ENCODE measurements at regions not wholly inside any gene's neighbourhood (a gene's known extent, or its start where the extent isn't known, plus 50 kb on each side); places are given as distances from the start of the nearest gene placed in this dataset.

DNA sequence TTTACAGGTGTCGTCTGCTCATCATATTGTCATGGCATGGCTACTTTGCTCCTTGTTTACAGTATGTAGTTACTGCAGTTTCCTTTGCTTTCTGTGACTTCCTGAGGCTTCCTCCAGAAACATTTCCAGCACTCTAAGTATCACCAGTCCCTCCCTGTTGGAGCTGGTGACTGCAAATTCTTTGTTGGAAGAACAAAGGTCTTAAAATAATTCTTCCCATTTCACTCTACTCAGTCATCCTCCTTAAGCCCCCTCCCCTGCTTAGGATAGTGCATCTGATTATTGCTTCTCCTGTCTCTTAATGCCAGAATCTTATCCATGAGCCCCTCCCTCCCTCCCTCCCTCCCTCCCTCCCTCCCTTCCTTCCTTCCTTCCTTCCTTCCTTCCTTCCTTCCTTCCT lies 72.0 kb downstream of the C3orf38 start:
- Histone ChIP-seq H2AFZ (ENCODE audit: low read depth, low read length) (no peak overlapping the region), H3K36me3 (replicated peaks; ENCODE audit: low read depth, low read length) (no peaks in the 10 kb centered on the region), H3K79me2 (ENCODE audit: low read length) (no peaks in the 10 kb centered on the region), H3K27me3 (ENCODE audit: low read depth, low read length) (no peaks in the 10 kb centered on the region), H3K4me3 (ENCODE audit: low read length) (no peak overlapping the region), H3K9ac (ENCODE audit: low read length) (no peak overlapping the region), H3K4me1 (ENCODE audit: low read length) (peaks cover 6% of the 10 kb centered on the region), H3K27ac (ENCODE audit: low read length) (no peak overlapping the region), H4K20me1 (ENCODE audit: insufficient read depth, low read length) (no peaks in the 10 kb centered on the region), H3K4me2 (ENCODE audit: low read length) (no peak overlapping the region), H3K9me3 (ENCODE audit: insufficient read depth, low read length) (no peaks in the 10 kb centered on the region)
- TF ChIP-seq CTCF (IDR thresholded peaks at IDR 0.05; ENCODE audit: low read depth, low read length): no peak
- no peak for TF ChIP-seq EZH2phosphoT487 (IDR thresholded peaks at IDR 0.05; ENCODE audit: low read depth)

DNA sequence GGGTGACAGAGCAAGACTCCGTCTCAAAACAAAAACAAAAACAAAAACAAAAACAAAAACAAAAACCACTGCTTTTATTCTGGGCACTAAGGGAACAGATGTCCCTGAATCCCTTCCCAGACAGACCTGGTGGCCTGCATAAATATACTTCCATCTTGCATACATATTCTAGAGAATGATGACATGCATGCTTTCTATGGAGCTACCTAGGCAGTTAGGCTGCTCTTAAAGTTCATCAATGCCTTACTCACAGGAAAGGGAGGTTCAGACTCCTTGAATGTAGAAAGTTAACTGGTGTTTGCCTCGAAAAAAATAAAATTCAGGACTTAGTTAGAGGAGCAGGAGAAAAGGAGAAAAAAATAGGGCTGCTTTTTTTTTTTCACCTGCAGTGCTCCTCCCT lies 72.6 kb downstream of the C3orf38 start:
- Histone ChIP-seq H4K20me1 (ENCODE audit: insufficient read depth, low read length) (no peaks in the 10 kb centered on the region), H3K4me2 (ENCODE audit: low read length) (no peak overlapping the region), H2AFZ (ENCODE audit: low read depth, low read length) (no peak overlapping the region), H3K4me1 (ENCODE audit: low read length) (peaks cover 6% of the 10 kb centered on the region), H3K27ac (ENCODE audit: low read length) (no peak overlapping the region), H3K36me3 (replicated peaks; ENCODE audit: low read depth, low read length) (no peaks in the 10 kb centered on the region), H3K4me3 (ENCODE audit: low read length) (no peak overlapping the region), H3K27me3 (ENCODE audit: low read depth, low read length) (no peaks in the 10 kb centered on the region), H3K79me2 (ENCODE audit: low read length) (no peaks in the 10 kb centered on the region), H3K9me3 (ENCODE audit: insufficient read depth, low read length) (no peaks in the 10 kb centered on the region), H3K9ac (ENCODE audit: low read length) (no peak overlapping the region)
- no peak for TF ChIP-seq CTCF (IDR thresholded peaks at IDR 0.05; ENCODE audit: low read depth, low read length)
- no peak for TF ChIP-seq EZH2phosphoT487 (IDR thresholded peaks at IDR 0.05; ENCODE audit: low read depth)

- no peak for TF ChIP-seq CTCF (IDR thresholded peaks at IDR 0.05; ENCODE audit: low read depth, low read length)
- no peak for TF ChIP-seq EZH2phosphoT487 (IDR thresholded peaks at IDR 0.05; ENCODE audit: low read depth)
- Histone ChIP-seq H3K27me3 (ENCODE audit: low read depth, low read length) (no peaks in the 10 kb centered on the region), H3K4me1 (ENCODE audit: low read length) (no peaks in the 10 kb centered on the region)
Observed at GRCh38 chr3:88225326-88226008, 75.7 kb downstream of the C3orf38 start.

DNA sequence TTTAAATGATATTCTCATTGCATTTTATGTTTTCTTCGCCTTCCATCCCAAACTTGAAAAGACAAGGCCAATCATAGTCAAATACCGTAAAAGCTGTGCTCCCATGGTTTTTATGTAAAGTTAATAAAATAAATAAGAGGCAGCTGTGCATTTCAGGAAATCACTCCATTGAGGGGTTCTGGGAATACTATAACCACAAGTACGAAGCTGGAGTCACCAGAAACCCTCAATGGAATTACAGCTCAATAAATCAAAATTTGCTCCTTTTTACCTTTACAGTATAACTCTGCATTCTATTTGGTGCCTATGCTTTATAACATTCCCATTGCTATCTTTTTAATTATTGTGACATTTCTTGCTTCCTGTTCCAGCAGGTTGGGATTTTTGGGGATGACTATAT lies 77.2 kb downstream of the C3orf38 start:
- TF ChIP-seq CTCF (IDR thresholded peaks at IDR 0.05; ENCODE audit: low read depth, low read length): no peak
- no peak for TF ChIP-seq EZH2phosphoT487 (IDR thresholded peaks at IDR 0.05; ENCODE audit: low read depth)
- no peaks in the 10 kb centered on the region for H4K20me1 ChIP-seq (ENCODE audit: insufficient read depth, low read length)
- H3K9me3 ChIP-seq (ENCODE audit: insufficient read depth, low read length): no peaks in the 10 kb centered on the region
- H3K27ac ChIP-seq (ENCODE audit: low read length): no peak overlapping the region
- no peak overlapping the region for H3K4me3 ChIP-seq (ENCODE audit: low read length)
- H3K36me3 ChIP-seq (replicated peaks; ENCODE audit: low read depth, low read length): no peaks in the 10 kb centered on the region
- H3K79me2 ChIP-seq (ENCODE audit: low read length): no peaks in the 10 kb centered on the region
- H3K4me1 ChIP-seq (ENCODE audit: low read length): no peaks in the 10 kb centered on the region; the same call in 1 of the 2 replicates
- no peak overlapping the region for H2AFZ ChIP-seq (ENCODE audit: low read depth, low read length)
- no peak overlapping the region for H3K9ac ChIP-seq (ENCODE audit: low read length)
- no peaks in the 10 kb centered on the region for H3K27me3 ChIP-seq (ENCODE audit: low read depth, low read length)
- no peak overlapping the region for H3K4me2 ChIP-seq (ENCODE audit: low read length)

More at GRCh38 chr3:88225326-88226008, 75.7 kb downstream of the C3orf38 start:
- Histone ChIP-seq H2AFZ (ENCODE audit: low read depth, low read length) (no peak overlapping the region), H4K20me1 (ENCODE audit: insufficient read depth, low read length) (no peaks in the 10 kb centered on the region), H3K9ac (ENCODE audit: low read length) (no peak overlapping the region), H3K9me3 (ENCODE audit: insufficient read depth, low read length) (no peaks in the 10 kb centered on the region), H3K36me3 (replicated peaks; ENCODE audit: low read depth, low read length) (no peaks in the 10 kb centered on the region), H3K4me2 (ENCODE audit: low read length) (no peak overlapping the region), H3K4me3 (ENCODE audit: low read length) (no peak overlapping the region), H3K27ac (ENCODE audit: low read length) (no peak overlapping the region), H3K79me2 (ENCODE audit: low read length) (no peaks in the 10 kb centered on the region)

Measured in OCI-LY3 (cell line).